GM18867 (cell line): ENCODE measurements at regions not wholly inside any gene's neighbourhood (a gene's known extent, or its start where the extent isn't known, plus 50 kb on each side); places are given as distances from the start of the nearest gene placed in this dataset.
"Not testable (repeated sequence)": the region's sequence is repeated elsewhere in the genome, so short reads cannot be mapped to it uniquely, and the experiment has no call there.

Experiments used
- ATAC-seq: cut with Tn5 transposase; IDR thresholded peaks from one replicate; pipeline ENCODE4 v1.9.1; 2021; ENCODE audit warnings: mild to moderate bottlenecking, moderate library complexity; ENCODE audit not compliant: unreplicated experiment

DNA sequence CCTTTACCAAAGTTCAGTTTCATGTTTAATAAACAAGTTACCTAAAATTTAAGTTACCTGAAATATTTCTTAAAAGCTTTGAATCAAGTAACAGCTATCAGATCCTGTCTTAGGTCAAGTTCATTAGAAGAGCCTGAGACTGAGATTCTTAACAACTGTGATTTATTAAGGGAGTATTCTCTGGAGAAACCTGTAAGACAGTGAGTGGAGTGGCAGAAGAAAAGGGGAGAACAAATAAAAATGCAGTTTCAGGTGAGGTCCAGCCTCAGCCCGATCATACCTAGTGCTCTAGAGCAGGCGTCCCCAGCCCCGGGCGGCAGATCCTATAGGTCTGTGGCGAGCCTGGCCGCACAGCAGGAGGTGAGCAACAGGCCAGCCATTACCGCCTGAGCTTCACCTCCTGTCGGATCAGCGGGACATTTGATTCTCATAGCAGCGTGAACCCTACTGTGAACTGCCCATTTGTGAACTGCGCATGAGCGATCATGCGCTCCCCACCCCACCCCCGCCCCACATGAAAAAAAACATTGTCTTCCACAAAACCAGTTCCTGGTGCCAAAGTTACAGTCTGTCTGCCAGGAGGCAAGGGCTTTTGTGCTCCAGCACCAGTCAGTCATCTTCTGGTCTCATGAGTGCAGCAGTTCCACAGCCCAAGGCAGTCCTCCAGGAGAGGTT is 59.2 kb upstream of the ADGRB3 start:
- no peak for ATAC-seq

DNA sequence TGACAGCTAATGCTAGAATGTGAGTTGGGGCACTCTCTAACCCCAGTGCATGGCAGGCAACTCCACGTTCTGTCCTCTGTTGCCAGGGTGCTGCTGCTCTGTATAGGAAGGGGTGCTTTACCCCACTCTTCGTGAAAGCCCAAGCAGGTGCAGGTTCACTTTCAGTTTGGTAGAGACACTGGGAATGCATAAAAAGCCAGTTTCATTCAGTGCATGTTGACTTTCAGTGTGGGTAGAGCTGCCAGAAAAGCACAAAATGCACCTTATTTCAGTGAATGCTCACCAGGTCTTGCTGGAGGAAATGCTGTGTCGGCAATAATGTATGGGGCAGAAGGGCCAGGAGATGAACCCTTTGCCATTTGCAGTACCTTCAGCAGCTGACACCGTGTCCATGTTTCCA is 62.1 kb upstream of the ADGRB3 start:
- ATAC-seq, result peak; percentile 57

DNA sequence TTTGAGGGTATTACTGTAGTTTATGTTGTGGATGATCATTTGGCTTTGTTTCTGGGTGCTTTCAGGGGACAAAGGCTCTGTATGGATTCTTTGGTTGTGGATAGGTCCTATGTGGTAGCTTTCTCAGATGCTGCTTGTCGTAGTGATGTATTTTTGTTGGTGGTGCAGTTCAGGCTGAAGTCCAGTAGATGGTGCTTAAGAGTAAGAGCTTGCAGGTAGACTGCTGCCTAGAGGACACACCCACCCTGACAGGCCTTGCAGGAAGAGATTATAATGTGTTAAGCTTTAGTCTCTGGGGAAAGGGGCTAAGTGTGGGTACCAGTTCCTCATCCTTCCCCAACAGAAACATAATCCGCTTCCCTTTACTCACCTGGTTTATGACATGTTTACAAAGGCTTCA is 62.6 kb upstream of the ADGRB3 start:
- peak; percentile 97 for ATAC-seq

DNA sequence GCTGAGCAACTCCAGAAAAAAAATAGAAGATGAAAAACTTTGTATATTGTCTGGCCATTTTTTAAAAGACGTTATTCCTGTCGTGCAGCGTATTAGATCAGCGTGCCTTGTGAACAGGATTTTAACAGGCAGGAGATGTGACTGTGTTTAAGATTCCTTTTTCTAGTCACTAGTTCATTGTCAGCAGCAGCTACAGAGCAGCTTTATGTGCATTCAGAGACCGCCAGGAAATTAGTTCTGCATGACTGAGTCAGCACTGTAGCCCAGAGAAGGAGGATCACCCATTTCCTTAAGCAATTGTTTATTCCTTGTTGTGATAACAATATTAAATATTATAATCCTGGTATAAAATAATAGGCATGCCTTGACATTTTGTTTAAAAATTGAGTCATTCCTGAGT is 75.4 kb upstream of the ADGRB3 start:
- ATAC-seq, result no peak

DNA sequence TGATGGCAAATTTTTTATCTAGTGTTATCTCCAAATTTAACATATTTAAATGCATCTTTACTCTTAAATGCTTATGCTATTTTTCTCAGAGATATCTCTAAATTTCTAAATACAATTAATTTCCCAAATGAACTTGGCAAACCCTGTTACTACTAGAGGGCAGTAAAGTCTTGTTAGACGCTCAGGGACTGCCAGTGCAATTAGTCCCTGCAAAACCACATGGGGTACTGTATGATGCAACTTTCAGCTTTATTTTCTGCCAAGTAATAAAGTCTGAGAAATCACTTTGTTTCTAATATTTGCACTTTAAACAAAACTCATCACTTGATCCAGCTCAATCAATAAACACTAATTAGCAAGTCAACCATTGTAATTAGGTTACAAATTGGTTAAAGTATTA is 76.0 kb upstream of the ADGRB3 start:
- no peak for ATAC-seq

DNA sequence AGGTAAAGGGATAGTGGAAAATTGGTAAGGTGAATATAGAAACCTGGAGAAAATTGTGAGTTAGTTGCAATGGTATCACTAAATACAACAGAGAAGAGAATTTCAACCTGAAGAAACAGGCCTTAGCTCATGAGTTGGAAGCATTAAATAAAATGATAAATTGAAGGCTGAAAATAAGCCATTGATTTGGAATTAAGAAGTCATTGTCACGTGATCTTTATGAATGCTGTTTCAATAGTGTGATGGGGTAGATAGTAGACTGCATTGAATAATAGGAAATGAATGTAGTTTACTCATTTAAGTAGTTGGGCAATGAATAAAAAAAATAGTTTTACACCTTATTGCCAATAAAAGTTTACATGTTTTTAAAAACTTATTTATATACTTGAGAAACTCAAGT is 88.5 kb upstream of the ADGRB3 start:
- ATAC-seq, result no peak

DNA sequence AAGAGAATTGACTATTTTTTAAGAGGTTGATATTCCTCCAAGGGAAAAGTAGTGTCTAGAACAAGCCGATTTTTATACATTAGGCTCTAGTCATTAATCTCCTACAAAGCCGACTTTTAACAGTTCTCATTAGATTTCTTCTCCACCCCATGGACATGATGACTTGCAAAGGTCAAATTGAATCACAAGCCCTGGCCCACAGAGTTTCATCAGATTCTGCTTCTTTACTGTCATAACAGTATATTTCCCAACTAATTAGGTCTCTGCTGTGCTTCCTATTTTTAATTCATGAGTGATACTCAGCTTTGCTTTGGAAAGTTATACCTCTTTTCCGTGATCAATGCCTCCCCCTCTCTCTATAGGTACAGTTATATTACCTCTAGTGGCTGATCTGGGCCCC is 90.6 kb upstream of the ADGRB3 start:
- ATAC-seq, result no peak

DNA sequence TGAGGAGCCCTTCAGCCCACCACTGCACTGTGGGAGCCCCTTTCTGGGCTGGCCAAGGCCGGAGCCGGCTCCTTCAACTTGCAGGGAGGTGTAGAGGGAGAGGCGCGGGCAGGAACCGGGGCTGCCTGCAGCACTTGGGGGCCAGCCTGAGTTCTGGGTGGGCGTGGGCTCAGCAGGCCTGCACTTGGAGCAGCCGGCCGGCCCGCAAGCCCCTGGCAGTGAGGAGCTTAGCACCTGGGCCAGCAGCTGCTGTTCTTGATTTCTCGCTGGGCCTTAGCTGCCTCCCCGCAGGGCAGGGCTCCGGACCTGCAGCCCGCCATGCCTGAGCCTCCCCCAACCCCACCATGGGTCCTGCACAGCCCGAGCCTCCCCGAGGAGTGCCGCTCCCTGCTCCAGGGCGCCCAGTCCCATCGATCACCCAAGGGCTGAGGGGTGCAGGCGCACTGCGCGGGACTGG is 101.7 kb upstream of the ADGRB3 start:
- ATAC-seq, result no peak

DNA sequence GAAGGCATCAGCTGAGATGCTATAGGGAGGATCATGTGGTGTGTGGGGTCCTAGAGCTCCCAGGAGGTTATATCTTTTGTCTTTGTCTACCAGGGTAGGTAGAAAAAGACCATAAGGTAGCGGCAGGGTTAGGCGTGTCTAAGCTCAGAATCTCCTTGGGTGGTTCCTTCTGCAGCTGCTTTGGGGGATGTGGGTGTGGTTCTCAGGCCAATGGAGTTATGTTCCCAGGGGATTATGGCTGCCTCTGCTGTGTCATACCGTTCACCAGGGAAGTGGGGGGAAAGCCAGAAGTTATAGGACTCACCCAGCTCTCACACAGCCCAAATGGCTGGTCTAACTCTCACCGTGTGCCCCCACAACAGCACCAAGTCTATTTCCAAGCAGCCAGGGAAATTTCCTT is 107.4 kb upstream of the ADGRB3 start:
- ATAC-seq, result no peak

DNA sequence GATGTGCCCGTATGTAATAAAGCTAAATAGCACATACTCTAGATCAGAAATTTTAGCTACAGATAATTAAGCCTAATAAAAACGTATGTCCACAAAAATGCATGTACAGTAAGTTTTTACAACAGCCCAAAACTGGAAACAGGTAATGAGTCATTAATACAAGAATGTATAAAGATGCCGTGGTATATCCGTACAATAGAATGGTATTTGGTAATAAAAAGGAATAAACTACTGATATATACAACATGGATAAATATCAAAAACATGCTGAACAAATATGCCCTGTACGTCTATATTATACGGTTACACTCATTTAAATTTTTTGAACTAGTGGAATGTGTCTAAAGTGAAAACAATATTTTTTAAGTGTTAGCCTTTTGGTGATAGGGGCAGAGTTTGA is 128.2 kb upstream of the ADGRB3 start:
- ATAC-seq, result no peak

DNA sequence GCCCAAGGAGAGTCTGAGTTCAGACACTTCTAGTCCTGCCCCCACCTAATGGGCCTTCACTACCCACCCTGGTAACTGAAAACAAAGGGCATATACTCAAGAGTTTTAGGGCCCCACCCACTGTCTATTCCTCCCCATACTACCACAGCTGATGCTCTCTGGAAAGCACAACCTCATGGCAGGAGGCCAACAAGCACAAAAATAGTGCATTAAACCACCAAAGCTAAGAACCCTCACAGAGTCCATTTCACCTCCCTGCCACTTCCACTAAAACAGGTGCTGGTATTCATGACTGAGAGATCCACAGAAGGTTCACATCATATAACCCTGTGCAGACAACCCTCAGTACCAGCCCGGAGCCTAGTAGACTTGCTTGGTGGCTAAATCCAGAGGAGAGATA is 132.1 kb upstream of the ADGRB3 start:
- no peak for ATAC-seq

DNA sequence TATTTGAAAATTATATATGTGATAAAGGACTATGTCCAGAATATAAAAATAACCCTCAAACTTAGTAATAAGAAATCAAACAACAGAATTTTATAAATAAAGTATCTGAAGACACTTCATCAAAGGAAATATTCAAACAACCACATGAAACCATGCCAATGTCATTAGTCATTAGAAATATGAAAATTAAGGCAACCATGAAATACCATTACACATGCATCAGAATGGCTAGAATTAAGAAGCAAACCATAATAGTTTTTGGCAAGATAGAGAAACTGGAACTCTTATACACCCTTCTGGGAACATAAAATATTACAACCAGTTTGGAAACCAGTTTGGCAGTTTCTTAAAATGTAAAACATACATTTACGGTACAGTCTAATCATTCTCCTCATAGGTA is 137.2 kb upstream of the ADGRB3 start:
- ATAC-seq, result no peak

DNA sequence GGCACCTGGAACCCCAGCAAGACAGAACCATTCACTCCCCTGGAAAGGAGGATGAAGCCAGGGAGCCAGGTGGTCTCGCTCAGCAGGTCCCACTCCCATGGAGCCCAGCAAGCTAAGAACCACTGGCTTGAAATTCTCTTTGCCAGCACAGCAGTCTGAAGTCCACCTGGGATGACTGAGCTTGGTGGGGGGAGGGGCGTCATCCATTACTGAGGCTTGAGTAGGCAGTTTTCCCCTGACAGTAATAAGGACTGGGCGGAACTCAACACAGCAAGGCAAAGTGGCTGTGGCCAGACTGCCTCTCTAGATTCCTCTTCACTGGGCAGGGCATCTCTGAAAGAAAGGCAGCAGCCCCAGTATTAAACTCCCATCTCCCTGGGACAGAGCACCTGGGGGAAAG is 140.2 kb upstream of the ADGRB3 start:
- not testable (repeated sequence) for ATAC-seq

DNA sequence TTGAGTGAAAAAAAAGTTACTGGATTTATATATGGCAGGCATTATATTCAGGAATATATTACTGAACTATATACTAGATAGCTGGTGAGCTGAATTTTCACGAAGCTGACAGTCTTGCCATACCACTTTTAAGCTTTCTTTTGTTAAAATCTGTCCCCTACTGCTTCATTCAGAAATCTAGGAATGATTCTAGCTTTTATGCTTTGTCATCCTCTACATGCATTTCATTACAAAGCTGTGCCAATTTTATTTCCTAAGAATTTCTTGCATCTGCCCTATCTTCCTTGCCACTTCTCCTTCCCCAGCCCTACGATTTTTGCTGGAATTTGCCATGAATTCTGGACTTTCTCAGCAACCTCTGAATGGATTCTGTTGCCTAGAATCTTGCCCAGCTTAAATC is 158.5 kb upstream of the ADGRB3 start:
- no peak for ATAC-seq

DNA sequence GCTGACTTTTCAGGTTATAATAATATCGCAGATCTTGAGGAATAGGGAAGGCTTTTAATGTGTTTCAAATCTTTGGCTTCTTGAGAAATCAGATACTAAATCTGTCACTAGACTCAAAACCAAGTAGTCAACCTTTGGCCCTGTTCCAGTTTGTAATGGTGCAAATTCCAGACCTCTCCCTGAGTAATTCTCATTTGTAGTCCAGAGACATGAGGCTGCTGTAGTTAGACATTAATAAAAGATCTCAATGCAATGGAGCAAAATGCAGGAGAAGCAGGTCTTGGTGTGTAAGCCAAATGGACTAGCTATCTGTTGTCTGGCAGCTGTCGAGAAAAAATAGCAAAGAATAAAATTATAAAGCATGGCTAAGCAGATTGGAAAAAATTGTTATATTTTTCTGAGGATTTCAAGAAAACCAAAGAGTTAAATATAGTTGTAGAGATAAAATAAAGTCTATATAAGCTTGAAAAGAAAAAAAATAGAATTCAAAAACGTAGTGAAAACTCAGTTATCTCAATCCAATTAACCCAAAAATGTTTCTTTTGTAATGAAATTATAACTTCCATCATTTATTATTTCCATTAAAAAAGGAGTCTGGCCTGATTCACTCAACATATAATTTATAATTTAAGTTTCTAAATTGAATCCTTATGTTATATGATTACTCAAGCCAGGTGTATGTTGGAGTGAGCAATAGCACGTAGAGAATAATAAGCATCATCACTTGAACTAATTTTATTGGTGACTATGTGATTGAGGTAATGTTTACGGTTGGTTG is 161.5 kb upstream of the ADGRB3 start:
- ATAC-seq, result no peak

DNA sequence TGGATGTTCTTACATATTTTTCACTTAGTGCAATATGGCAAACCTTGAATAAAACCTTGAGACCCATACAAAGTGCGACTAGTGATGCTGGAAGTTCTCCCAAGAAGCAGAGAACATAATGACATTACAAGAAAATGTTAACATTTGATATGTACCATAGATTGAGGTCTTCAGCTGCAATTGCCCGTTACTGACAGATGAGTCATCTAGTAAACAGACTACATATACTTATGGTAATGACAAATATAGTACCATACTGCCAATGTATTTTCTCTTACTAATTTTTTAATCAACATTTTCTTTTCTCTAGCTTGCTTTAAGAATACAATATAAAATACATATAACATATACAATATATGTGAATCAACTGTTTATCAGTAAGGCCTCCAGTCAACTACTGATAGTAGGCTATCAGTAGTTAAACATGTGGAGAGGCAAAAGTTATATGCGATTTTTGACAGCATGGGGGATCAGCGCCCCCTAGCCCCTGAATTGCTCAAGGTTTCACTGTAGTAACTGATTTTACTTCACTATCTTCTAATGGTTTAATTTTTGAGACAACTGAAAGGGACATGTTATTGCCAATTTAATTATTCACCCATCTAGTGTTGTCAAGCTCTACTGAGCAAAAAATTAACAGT is 166.7 kb upstream of the ADGRB3 start:
- no peak for ATAC-seq

DNA sequence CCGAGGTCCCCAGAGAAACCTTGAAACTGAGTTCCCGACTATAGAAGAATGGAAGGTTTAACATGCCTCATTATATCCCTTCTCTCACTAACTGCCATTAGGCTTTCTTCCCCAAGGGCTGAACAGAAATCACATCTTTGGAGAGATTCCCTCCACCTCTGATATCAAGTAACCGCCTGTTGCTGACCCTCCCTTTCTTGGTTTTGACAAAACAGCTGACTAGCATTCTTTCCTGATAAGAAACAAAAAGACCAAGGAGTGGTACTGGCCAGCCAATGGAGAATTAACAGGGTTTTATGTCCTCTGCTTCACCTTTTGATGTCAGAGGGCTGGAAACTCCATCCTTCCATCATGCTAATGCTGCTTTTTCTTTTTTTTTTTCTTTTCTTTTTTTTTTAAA is 176.6 kb upstream of the ADGRB3 start:
- no peak for ATAC-seq

DNA sequence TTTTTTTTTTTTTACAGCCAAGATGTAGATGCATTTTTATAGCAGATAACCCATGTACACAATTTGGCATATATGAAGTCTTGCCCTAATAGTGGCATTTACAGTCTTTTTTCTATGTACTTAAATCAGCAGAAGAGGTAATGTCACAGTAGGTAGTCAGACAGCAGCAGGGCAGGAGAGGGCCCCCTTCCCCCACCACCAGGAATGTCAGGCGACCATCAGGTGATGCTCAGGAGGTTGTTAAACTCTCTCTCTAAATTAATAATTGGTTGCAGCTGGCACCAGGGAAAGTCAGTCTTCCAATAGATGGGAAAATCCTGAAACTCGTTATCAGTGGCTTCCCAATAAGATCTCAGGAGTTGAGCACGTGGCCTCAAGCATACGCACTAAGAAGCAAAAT is 188.0 kb upstream of the ADGRB3 start:
- no peak for ATAC-seq

DNA sequence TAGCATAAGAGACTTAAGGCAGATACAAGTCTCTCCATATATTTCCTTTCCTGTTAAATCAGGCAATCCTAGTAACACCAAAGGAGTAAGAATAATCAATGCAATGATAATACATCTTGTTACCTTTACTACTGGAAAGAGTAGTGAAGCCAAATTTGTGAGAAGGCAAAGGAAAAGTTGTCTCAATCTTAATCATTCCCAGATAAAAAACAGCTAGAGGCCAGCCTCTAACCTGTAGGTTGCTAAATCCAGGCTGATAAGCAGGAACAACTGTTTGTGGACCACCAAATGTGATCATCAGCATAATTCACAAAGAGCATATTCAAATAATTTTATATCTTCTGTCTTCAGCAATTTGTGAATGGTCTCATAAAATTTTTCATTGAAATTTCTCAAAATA is 189.2 kb upstream of the ADGRB3 start:
- no peak for ATAC-seq

DNA sequence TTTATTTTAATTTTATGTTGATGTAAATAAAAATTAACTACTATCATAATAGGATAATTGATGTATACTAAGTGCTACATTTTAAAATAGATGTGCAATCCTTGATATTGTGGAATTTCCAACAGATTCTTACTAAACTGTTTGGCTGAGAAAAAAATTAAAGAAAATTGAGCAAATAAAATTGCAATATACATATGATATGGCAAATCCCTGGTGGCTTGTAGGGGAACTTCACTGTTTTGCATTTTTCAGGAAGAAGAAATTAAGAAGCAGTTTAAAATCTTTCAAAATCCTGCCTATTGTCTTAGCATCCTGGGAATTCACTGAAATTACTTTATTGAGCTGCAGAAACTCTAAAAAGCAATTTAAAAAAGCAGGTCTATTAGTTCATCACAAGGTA is 191.4 kb upstream of the ADGRB3 start:
- ATAC-seq, result no peak

DNA sequence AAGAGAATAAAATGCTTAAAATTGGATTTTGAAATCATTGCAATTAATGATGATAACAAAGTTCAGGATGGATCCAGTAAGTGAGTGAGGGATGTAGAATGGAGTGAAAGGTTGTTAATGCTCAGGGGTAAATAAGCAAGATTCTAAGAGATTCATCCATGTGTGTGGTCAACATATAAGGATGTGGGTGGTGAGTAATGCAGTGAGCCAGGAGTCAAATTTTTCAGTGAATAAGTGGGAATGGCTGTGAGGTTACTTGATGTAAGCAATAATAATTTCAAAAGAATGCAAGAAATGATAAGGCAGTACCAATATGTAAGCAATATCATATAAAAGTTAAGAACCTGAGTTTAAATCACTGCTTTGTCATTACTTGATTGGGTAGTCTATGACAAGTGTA is 207.5 kb upstream of the ADGRB3 start:
- ATAC-seq, result no peak

DNA sequence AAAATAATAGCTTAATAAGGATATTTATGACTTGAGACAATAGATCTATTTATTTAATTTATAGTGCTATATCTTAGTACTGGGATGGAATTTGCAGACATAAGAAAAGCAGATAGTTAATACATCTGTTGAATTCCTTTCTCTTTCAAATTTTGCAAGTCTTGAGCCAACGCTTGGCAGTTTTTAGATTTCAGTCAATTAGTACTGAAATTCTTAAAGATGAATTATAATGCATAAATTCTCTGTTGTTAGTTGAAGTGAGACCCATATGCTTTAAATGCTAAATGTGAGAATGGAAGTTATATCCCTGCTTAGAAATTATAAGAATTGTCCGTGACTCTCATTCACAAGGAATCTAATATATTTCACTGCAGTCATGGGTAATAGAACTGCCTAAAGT is 225.1 kb upstream of the ADGRB3 start:
- no peak for ATAC-seq
